GM23248 (cell line): ENCODE measurements at regions not wholly inside any gene's neighbourhood (a gene's known extent, or its start where the extent isn't known, plus 50 kb on each side); places are given as distances from the start of the nearest gene placed in this dataset.

ENCODE experiments used
- DNase-seq: peaks from one replicate; pipeline ENCODE4 v3.0.0-alpha.2; 2015
- H2AFZ ChIP-seq: fragments of 200-600 bp; sonication (generic); 2 replicates; pipeline ENCODE4 v1.6.1; 2016; ENCODE audit warnings: antibody characterized with exemption
- H3F3A ChIP-seq: fragments of 200-600 bp; sonication (generic); 2 replicates; pipeline ENCODE4 v1.6.1; 2016; ENCODE audit warnings: mild to moderate bottlenecking, antibody characterized with exemption, mixed run types; ENCODE audit not compliant: insufficient read depth
- H3K27ac ChIP-seq: fragments of 200-600 bp; sonication (generic); 2 replicates; pipeline ENCODE4 v1.5.1; 2016; ENCODE audit warnings: mild to moderate bottlenecking
- H3K27me3 ChIP-seq: fragments of 200-600 bp; sonication (generic); replicated peaks from 2 replicates; pipeline ENCODE4 v1.6.1; 2016; ENCODE audit warnings: mild to moderate bottlenecking; ENCODE audit not compliant: insufficient read depth
- H3K36me3 ChIP-seq: fragments of 200-600 bp; sonication (generic); 2 replicates; pipeline ENCODE4 v1.6.1; 2016; ENCODE audit warnings: low read depth, mild to moderate bottlenecking
- H3K4me1 ChIP-seq: fragments of 200-600 bp; sonication (generic); 2 replicates; pipeline ENCODE4 v1.6.1; 2016; ENCODE audit warnings: mild to moderate bottlenecking; ENCODE audit not compliant: insufficient read depth
- H3K4me2 ChIP-seq: fragments of 200-600 bp; sonication (generic); one replicate; pipeline ENCODE4 v1.6.1; 2016; ENCODE audit warnings: mild to moderate bottlenecking; ENCODE audit not compliant: unreplicated experiment
- H3K4me3 ChIP-seq: fragments of 200-600 bp; sonication (generic); 2 replicates; pipeline ENCODE4 v1.5.1; 2016; ENCODE audit warnings: mild to moderate bottlenecking
- H3K79me2 ChIP-seq: fragments of 200-600 bp; sonication (generic); 2 replicates; pipeline ENCODE4 v1.6.1; 2016; ENCODE audit warnings: mild to moderate bottlenecking; ENCODE audit not compliant: insufficient read depth
- H3K9ac ChIP-seq: fragments of 200-600 bp; sonication (generic); 2 replicates; pipeline ENCODE4 v1.6.1; 2016; ENCODE audit warnings: mild to moderate bottlenecking
- H3K9me2 ChIP-seq: fragments of 200-600 bp; sonication (generic); 2 replicates; pipeline ENCODE4 v1.6.1; 2016; ENCODE audit warnings: mixed run types, mild to moderate bottlenecking, moderate library complexity; ENCODE audit not compliant: insufficient read depth
- H3K9me3 ChIP-seq: fragments of 200-600 bp; sonication (generic); one replicate; pipeline ENCODE4 v1.6.1; 2017; ENCODE audit warnings: low read depth
- H4K20me1 ChIP-seq: fragments of 200-600 bp; sonication (generic); 2 replicates; pipeline ENCODE4 v1.6.0; 2016; ENCODE audit not compliant: insufficient read depth
- EZH2 ChIP-seq: fragments of 200-600 bp; sonication (generic); IDR thresholded peaks from 2 replicates; pipeline ENCODE4 v1.6.1; 2018; ENCODE audit warnings: antibody characterized with exemption, mild to moderate bottlenecking; ENCODE audit not compliant: insufficient read depth, poor library complexity, severe bottlenecking
- EZH2phosphoT487 ChIP-seq: fragments of 200-600 bp; sonication (generic); IDR thresholded peaks from 2 replicates; pipeline ENCODE4 v1.6.1; 2018; ENCODE audit warnings: antibody characterized with exemption, moderate library complexity, mild to moderate bottlenecking, low read depth; ENCODE audit not compliant: insufficient read depth
- WGBS, 2 experiments: methylation state at CpG; one replicate each; pipeline ENCODE4 v1.1.6; 2015 to 2017; ENCODE audit warnings: low lambda C conversion rate in 2 of 2, low coverage in 1 of 2; ENCODE audit errors: missing lambda C conversion rate in 2 of 2; 5-methylcytosine and 5-hydroxymethylcytosine counted together
- in situ Hi-C: fragments of 300-500 bp; cut with MboI; formaldehyde crosslinking; loops from 2 replicates; pipeline ENCODE4 v1.15.0; 2020

GRCh38 chr7:85521108-85521694, 334.3 kb upstream of the SEMA3D start:
- H3K9me2 ChIP-seq = no peaks in the 10 kb centered on the region
- H2AFZ ChIP-seq = no peak overlapping the region
- no peaks in the 10 kb centered on the region for H3K79me2 ChIP-seq
- no peak overlapping the region for H3K27ac ChIP-seq
- H3K36me3 ChIP-seq = no peaks in the 10 kb centered on the region
- WGBS, 2 experiments = 71 to 77% methylated on average over 3 of the region's 3 CpGs
- DNase-seq = no peak
- no peak overlapping the region for H3K9ac ChIP-seq
- in situ Hi-C loops = no loop called here
- H3K27me3 ChIP-seq = no peaks in the 10 kb centered on the region
- no peaks in the 10 kb centered on the region; the same call in 1 of the 2 replicates for H3F3A ChIP-seq
- H3K4me1 ChIP-seq = peaks cover 16% of the 10 kb centered on the region
- no peak overlapping the region for H3K4me3 ChIP-seq
- TF ChIP-seq EZH2 (no peak), EZH2phosphoT487 (no peak)
- H4K20me1 ChIP-seq = no peaks in the 10 kb centered on the region
- H3K9me3 ChIP-seq = no peaks in the 10 kb centered on the region
- no peak overlapping the region for H3K4me2 ChIP-seq

GRCh38 chr7:85520175-85520574, 333.3 kb upstream of the SEMA3D start:
- no peaks in the 10 kb centered on the region for H3K9me2 ChIP-seq
- no peak overlapping the region for H3K27ac ChIP-seq
- H3F3A ChIP-seq = peaks cover 4% of the 10 kb centered on the region; the same call in 1 of the 2 replicates
- in situ Hi-C loops = no loop called here
- no peak overlapping the region for H2AFZ ChIP-seq
- H3K36me3 ChIP-seq = no peaks in the 10 kb centered on the region
- TF ChIP-seq EZH2 = no peak
- TF ChIP-seq EZH2phosphoT487 = no peak
- H3K4me2 ChIP-seq = no peak overlapping the region
- no peaks in the 10 kb centered on the region for H3K27me3 ChIP-seq
- no peak overlapping the region for H3K4me3 ChIP-seq
- H3K9ac ChIP-seq = no peak overlapping the region
- no peaks in the 10 kb centered on the region for H4K20me1 ChIP-seq
- peaks cover 15% of the 10 kb centered on the region for H3K4me1 ChIP-seq
- H3K9me3 ChIP-seq = no peaks in the 10 kb centered on the region
- no peak for DNase-seq
- no peaks in the 10 kb centered on the region for H3K79me2 ChIP-seq

- H3K27ac ChIP-seq = no peak overlapping the region
- H3K9ac ChIP-seq = no peak overlapping the region
- no peaks in the 10 kb centered on the region for H4K20me1 ChIP-seq
- H3K4me2 ChIP-seq = no peak overlapping the region
- H3F3A ChIP-seq = peaks cover 12% of the 10 kb centered on the region; the same call in 1 of the 2 replicates
- H3K27me3 ChIP-seq = no peaks in the 10 kb centered on the region
- H3K9me2 ChIP-seq = no peaks in the 10 kb centered on the region
- no peak overlapping the region for H3K4me3 ChIP-seq
- H3K4me1 ChIP-seq = peaks cover 25% of the 10 kb centered on the region
- WGBS, 2 experiments = 73 to 78% methylated on average over 2 of the region's 2 CpGs
- in situ Hi-C loops = no loop called here
- DNase-seq = peak; percentile 75
- no peaks in the 10 kb centered on the region for H3K9me3 ChIP-seq
- no peaks in the 10 kb centered on the region for H3K79me2 ChIP-seq
- no peak overlapping the region for H2AFZ ChIP-seq
- no peaks in the 10 kb centered on the region for H3K36me3 ChIP-seq
- TF ChIP-seq EZH2phosphoT487 (no peak), EZH2 (no peak)
These were observed 329.8 kb upstream of the SEMA3D start for GRCh38 chr7:85516675-85517074.

- Histone ChIP-seq H3F3A (peaks cover 38% of the 10 kb centered on the region), H3K9ac (no peak overlapping the region), H3K4me3 (no peak overlapping the region), H3K4me1 (peaks cover 50% of the 10 kb centered on the region), H3K36me3 (no peaks in the 10 kb centered on the region), H3K79me2 (no peaks in the 10 kb centered on the region), H2AFZ (no peak overlapping the region), H4K20me1 (no peaks in the 10 kb centered on the region), H3K9me3 (no peaks in the 10 kb centered on the region), H3K9me2 (no peaks in the 10 kb centered on the region), H3K27ac (no peak overlapping the region), H3K27me3 (no peaks in the 10 kb centered on the region), H3K4me2 (no peak overlapping the region)
- no peak for DNase-seq
- TF ChIP-seq EZH2 (no peak), EZH2phosphoT487 (no peak)
- in situ Hi-C loops = no loop called here
These were observed 325.9 kb upstream of the SEMA3D start for GRCh38 chr7:85512790-85513189.

GRCh38 chr7:85510287-85510686, 323.4 kb upstream of the SEMA3D start:
- in situ Hi-C loops = no loop called here
- no peaks in the 10 kb centered on the region for H3K79me2 ChIP-seq

More at GRCh38 chr7:85510287-85510686, 323.4 kb upstream of the SEMA3D start:
- no peaks in the 10 kb centered on the region for H3K9me2 ChIP-seq
- no peaks in the 10 kb centered on the region for H4K20me1 ChIP-seq
- no peaks in the 10 kb centered on the region for H3K36me3 ChIP-seq
- no peak overlapping the region for H3K4me2 ChIP-seq
- H3F3A ChIP-seq = peaks cover 35% of the 10 kb centered on the region
- no peak overlapping the region for H2AFZ ChIP-seq
- DNase-seq = peak; percentile 37
- peaks cover 36% of the 10 kb centered on the region for H3K4me1 ChIP-seq
- H3K27me3 ChIP-seq = no peaks in the 10 kb centered on the region
- H3K4me3 ChIP-seq = no peak overlapping the region
- WGBS, 2 experiments = 37 to 43% methylated on average over 2 of the region's 2 CpGs
- H3K9me3 ChIP-seq = no peaks in the 10 kb centered on the region
- H3K9ac ChIP-seq = no peak overlapping the region
- TF ChIP-seq EZH2 (no peak), EZH2phosphoT487 (no peak)
- H3K27ac ChIP-seq = no peak overlapping the region; the same call in 1 of the 2 replicates
